GM12878 (cell line): ENCODE measurements at regions not wholly inside any gene's neighbourhood (a gene's known extent, or its start where the extent isn't known, plus 50 kb on each side); places are given as distances from the start of the nearest gene placed in this dataset.

Experiments
- CREB1 ChIP-seq: IDR thresholded peaks from 2 replicates; pipeline ENCODE4 v1.6.1; 2012; ENCODE audit warnings: low read depth, mild to moderate bottlenecking, inconsistent platforms
- CREM ChIP-seq: IDR thresholded peaks from 2 replicates; pipeline ENCODE4 v1.6.1; 2014; ENCODE audit warnings: antibody characterized with exemption, low read depth
- EP300 ChIP-seq, 2 experiments: fragments of 150-350 bp in 1 of 2; IDR thresholded peaks; 2 replicates each; pipeline ENCODE4 v1.6.1; 2011 to 2012; ENCODE audit warnings: low read depth in 2 of 2, low read length in 2 of 2, borderline replicate concordance in 1 of 2, improper control_type of control experiment in 1 of 2, inconsistent platforms in 1 of 2; ENCODE audit not compliant: control insufficient read depth in 1 of 2
- ESRRA ChIP-seq: IDR thresholded peaks from 2 replicates; pipeline ENCODE4 v1.6.1; 2012; ENCODE audit warnings: mild to moderate bottlenecking, low read length, improper control_type of control experiment
- FOXM1 ChIP-seq: IDR thresholded peaks from 2 replicates; pipeline ENCODE4 v1.6.1; 2012; ENCODE audit warnings: low read depth, mild to moderate bottlenecking, inconsistent platforms, low read length, moderate library complexity
- MAX ChIP-seq: IDR thresholded peaks from 2 replicates; pipeline ENCODE4 v1.6.1; 2012; ENCODE audit warnings: low read depth, low read length, improper control_type of control experiment
- POLR2A ChIP-seq: IDR thresholded peaks from 2 replicates; pipeline ENCODE4 v1.6.1; 2011; ENCODE audit warnings: low read depth, mild to moderate bottlenecking, low read length
- RAD21 ChIP-seq: IDR thresholded peaks from 2 replicates; pipeline ENCODE4 v1.6.1; 2011; ENCODE audit warnings: mild to moderate bottlenecking, low read depth, low read length, moderate library complexity; ENCODE audit not compliant: insufficient read depth
- SUZ12 ChIP-seq: fragments of 200-600 bp; sonication (generic); IDR thresholded peaks from one replicate; pipeline ENCODE4 v1.6.1; 2018; ENCODE audit warnings: antibody characterized with exemption, mild to moderate bottlenecking; ENCODE audit not compliant: unreplicated experiment
- TAF1 ChIP-seq: IDR thresholded peaks from 2 replicates; pipeline ENCODE4 v1.6.1; 2011; ENCODE audit warnings: mild to moderate bottlenecking, low read depth, low read length, borderline replicate concordance
- TF ChIP-seq, protein P1 (sequence below), 3 experiments: IDR thresholded peaks in 2 of 3; conservative IDR thresholded peaks in 1 of 3; 2 replicates each; pipeline ENCODE4 v1.5.1; 2011; ENCODE audit warnings: low read depth in 3 of 3, low read length in 3 of 3, mild to moderate bottlenecking in 3 of 3, control low read depth in 2 of 3, moderate library complexity in 2 of 3, inconsistent platforms in 1 of 3, mixed read lengths in 1 of 3; ENCODE audit not compliant: control insufficient read depth in 2 of 3, insufficient read depth in 1 of 3; ENCODE audit errors: extremely low read depth in 1 of 3
- TF ChIP-seq, protein P2 (sequence below): IDR thresholded peaks from 2 replicates; pipeline ENCODE4 v1.6.1; 2012; ENCODE audit warnings: mild to moderate bottlenecking, low read depth, low read length
- TF ChIP-seq, protein P3 (sequence below): fragments of 450-650 bp; IDR thresholded peaks from 2 replicates; pipeline ENCODE4 v1.6.1; 2016; ENCODE audit warnings: mild to moderate bottlenecking

- TF ChIP-seq RAD21 (no peak), SUZ12 (no peak), ESRRA (no peak), FOXM1 (no peak), CREM (no peak), MAX (no peak), EP300 (IDR thresholded peaks at IDR 0.05; ENCODE audit: borderline replicate concordance in 1 of 2, control insufficient read depth in 1 of 2, low read depth in 2 of 2, low read length in 2 of 2) (no peak), POLR2A (no peak), CREB1 (no peak), TAF1 (no peak)
- TF ChIP-seq, protein P1, sequence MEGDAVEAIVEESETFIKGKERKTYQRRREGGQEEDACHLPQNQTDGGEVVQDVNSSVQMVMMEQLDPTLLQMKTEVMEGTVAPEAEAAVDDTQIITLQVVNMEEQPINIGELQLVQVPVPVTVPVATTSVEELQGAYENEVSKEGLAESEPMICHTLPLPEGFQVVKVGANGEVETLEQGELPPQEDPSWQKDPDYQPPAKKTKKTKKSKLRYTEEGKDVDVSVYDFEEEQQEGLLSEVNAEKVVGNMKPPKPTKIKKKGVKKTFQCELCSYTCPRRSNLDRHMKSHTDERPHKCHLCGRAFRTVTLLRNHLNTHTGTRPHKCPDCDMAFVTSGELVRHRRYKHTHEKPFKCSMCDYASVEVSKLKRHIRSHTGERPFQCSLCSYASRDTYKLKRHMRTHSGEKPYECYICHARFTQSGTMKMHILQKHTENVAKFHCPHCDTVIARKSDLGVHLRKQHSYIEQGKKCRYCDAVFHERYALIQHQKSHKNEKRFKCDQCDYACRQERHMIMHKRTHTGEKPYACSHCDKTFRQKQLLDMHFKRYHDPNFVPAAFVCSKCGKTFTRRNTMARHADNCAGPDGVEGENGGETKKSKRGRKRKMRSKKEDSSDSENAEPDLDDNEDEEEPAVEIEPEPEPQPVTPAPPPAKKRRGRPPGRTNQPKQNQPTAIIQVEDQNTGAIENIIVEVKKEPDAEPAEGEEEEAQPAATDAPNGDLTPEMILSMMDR (IDR thresholded peaks at IDR 0.05 in 2 of 3, conservative IDR thresholded peaks at IDR 0.05 in 1 of 3; ENCODE audit: control insufficient read depth in 2 of 3, extremely low read depth in 1 of 3, insufficient read depth in 1 of 3, low read depth in 3 of 3, low read length in 3 of 3), result no peak
- TF ChIP-seq, protein P2, sequence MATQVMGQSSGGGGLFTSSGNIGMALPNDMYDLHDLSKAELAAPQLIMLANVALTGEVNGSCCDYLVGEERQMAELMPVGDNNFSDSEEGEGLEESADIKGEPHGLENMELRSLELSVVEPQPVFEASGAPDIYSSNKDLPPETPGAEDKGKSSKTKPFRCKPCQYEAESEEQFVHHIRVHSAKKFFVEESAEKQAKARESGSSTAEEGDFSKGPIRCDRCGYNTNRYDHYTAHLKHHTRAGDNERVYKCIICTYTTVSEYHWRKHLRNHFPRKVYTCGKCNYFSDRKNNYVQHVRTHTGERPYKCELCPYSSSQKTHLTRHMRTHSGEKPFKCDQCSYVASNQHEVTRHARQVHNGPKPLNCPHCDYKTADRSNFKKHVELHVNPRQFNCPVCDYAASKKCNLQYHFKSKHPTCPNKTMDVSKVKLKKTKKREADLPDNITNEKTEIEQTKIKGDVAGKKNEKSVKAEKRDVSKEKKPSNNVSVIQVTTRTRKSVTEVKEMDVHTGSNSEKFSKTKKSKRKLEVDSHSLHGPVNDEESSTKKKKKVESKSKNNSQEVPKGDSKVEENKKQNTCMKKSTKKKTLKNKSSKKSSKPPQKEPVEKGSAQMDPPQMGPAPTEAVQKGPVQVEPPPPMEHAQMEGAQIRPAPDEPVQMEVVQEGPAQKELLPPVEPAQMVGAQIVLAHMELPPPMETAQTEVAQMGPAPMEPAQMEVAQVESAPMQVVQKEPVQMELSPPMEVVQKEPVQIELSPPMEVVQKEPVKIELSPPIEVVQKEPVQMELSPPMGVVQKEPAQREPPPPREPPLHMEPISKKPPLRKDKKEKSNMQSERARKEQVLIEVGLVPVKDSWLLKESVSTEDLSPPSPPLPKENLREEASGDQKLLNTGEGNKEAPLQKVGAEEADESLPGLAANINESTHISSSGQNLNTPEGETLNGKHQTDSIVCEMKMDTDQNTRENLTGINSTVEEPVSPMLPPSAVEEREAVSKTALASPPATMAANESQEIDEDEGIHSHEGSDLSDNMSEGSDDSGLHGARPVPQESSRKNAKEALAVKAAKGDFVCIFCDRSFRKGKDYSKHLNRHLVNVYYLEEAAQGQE, result no peak
- TF ChIP-seq, protein P3, sequence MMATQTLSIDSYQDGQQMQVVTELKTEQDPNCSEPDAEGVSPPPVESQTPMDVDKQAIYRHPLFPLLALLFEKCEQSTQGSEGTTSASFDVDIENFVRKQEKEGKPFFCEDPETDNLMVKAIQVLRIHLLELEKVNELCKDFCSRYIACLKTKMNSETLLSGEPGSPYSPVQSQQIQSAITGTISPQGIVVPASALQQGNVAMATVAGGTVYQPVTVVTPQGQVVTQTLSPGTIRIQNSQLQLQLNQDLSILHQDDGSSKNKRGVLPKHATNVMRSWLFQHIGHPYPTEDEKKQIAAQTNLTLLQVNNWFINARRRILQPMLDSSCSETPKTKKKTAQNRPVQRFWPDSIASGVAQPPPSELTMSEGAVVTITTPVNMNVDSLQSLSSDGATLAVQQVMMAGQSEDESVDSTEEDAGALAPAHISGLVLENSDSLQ, result no peak
Measured at GRCh38 chr10:31614611-31615010, 295.6 kb downstream of the ZEB1 start.
